Osteoblast (primary cell): ENCODE measurements at regions not wholly inside any gene's neighbourhood (a gene's known extent, or its start where the extent isn't known, plus 50 kb on each side); places are given as distances from the start of the nearest gene placed in this dataset.

Experiments used
- DNase-seq: peaks from one replicate; pipeline ENCODE4 v3.0.0; 2011; ENCODE audit warnings: low spot score, mixed read lengths; ENCODE audit not compliant: insufficient read length; ENCODE audit errors: missing footprints
- H2AFZ ChIP-seq: 2 replicates; pipeline ENCODE4 v1.6.0; 2011; ENCODE audit warnings: mild to moderate bottlenecking, low read length
- H3K27ac ChIP-seq: 2 replicates; pipeline ENCODE4 v1.5.1; 2011; ENCODE audit warnings: mild to moderate bottlenecking, low read depth, low read length, moderate library complexity
- H3K27me3 ChIP-seq: 2 replicates; pipeline ENCODE4 v1.6.0; 2012; ENCODE audit warnings: mild to moderate bottlenecking, control low read depth, inconsistent platforms, low read length, moderate library complexity; ENCODE audit not compliant: insufficient read depth
- H3K36me3 ChIP-seq: 2 replicates; pipeline ENCODE4 v1.5.1; 2011; ENCODE audit warnings: mild to moderate bottlenecking, low read length, control low read depth, moderate library complexity; ENCODE audit not compliant: insufficient read depth
- H3K4me1 ChIP-seq: 2 replicates; pipeline ENCODE4 v1.5.1; 2011; ENCODE audit warnings: mild to moderate bottlenecking, low read length, control low read depth, moderate library complexity; ENCODE audit not compliant: insufficient read depth
- H3K4me2 ChIP-seq: 2 replicates; pipeline ENCODE4 v1.6.0; 2011; ENCODE audit warnings: mild to moderate bottlenecking, low read length; ENCODE audit not compliant: insufficient read depth
- H3K4me3 ChIP-seq: fragments of 200-600 bp; sonication (generic); 3 replicates; pipeline ENCODE4 v1.5.1; 2012; ENCODE audit warnings: mild to moderate bottlenecking, low read length, inconsistent platforms; ENCODE audit not compliant: insufficient read depth
- H3K79me2 ChIP-seq: 2 replicates; pipeline ENCODE4 v1.6.0; 2012; ENCODE audit warnings: mild to moderate bottlenecking, low read length, control low read depth, inconsistent platforms; ENCODE audit not compliant: insufficient read depth
- H3K9me3 ChIP-seq: 2 replicates; pipeline ENCODE4 v1.5.1; 2011; ENCODE audit warnings: low read depth, low read length, control low read depth
- H4K20me1 ChIP-seq: 2 replicates; pipeline ENCODE4 v1.6.0; 2012; ENCODE audit warnings: mild to moderate bottlenecking, low read length, control low read depth; ENCODE audit not compliant: insufficient read depth
- CTCF ChIP-seq: IDR thresholded peaks from 2 replicates; pipeline ENCODE4 v1.5.1; 2011; ENCODE audit warnings: mild to moderate bottlenecking, low read depth, low read length, moderate library complexity; ENCODE audit errors: extremely low read depth

- Histone ChIP-seq H3K79me2 (no peaks in the 10 kb centered on the region), H3K27me3 (no peaks in the 10 kb centered on the region), H4K20me1 (no peaks in the 10 kb centered on the region), H2AFZ (no peak overlapping the region), H3K36me3 (no peaks in the 10 kb centered on the region), H3K4me1 (no peaks in the 10 kb centered on the region), H3K4me3 (no peak overlapping the region), H3K27ac (no peak overlapping the region), H3K4me2 (no peak overlapping the region), H3K9me3 (no peaks in the 10 kb centered on the region)
- TF ChIP-seq CTCF, result no peak
- no peak for DNase-seq
These were observed 72.1 kb upstream of the OR5AK2 start for GRCh38 chr11:56916587-56916986.

- Histone ChIP-seq H3K79me2 (no peaks in the 10 kb centered on the region), H3K27ac (no peak overlapping the region), H3K4me2 (no peak overlapping the region), H3K36me3 (no peaks in the 10 kb centered on the region), H3K9me3 (no peaks in the 10 kb centered on the region), H3K4me3 (no peak overlapping the region), H3K4me1 (no peaks in the 10 kb centered on the region), H2AFZ (no peak overlapping the region), H3K27me3 (no peaks in the 10 kb centered on the region), H4K20me1 (no peaks in the 10 kb centered on the region)
- DNase-seq, result no peak
- TF ChIP-seq CTCF, result no peak
These were observed 72.6 kb upstream of the OR5AK2 start for GRCh38 chr11:56916162-56916561.

GRCh38 chr11:56911312-56911711 is 77.4 kb upstream of the OR5AK2 start:
- no peak overlapping the region for H2AFZ ChIP-seq
- H3K9me3 ChIP-seq, result no peaks in the 10 kb centered on the region
- no peaks in the 10 kb centered on the region for H3K36me3 ChIP-seq
- H3K4me1 ChIP-seq, result no peaks in the 10 kb centered on the region
- no peak overlapping the region for H3K4me3 ChIP-seq
- no peak for DNase-seq
- no peaks in the 10 kb centered on the region for H3K27me3 ChIP-seq
- no peak overlapping the region for H3K27ac ChIP-seq
- no peaks in the 10 kb centered on the region for H4K20me1 ChIP-seq
- H3K4me2 ChIP-seq, result no peak overlapping the region
- no peak for TF ChIP-seq CTCF
- H3K79me2 ChIP-seq, result no peaks in the 10 kb centered on the region

- H4K20me1 ChIP-seq, result no peaks in the 10 kb centered on the region
- H2AFZ ChIP-seq, result no peak overlapping the region
- no peaks in the 10 kb centered on the region for H3K27me3 ChIP-seq
- H3K4me3 ChIP-seq, result no peak overlapping the region
- H3K27ac ChIP-seq, result no peak overlapping the region
- no peak overlapping the region for H3K4me2 ChIP-seq
- DNase-seq, result no peak
- no peak for TF ChIP-seq CTCF
- no peaks in the 10 kb centered on the region for H3K36me3 ChIP-seq
- H3K79me2 ChIP-seq, result no peaks in the 10 kb centered on the region
- H3K9me3 ChIP-seq, result no peaks in the 10 kb centered on the region
- H3K4me1 ChIP-seq, result no peaks in the 10 kb centered on the region
These were observed 77.9 kb upstream of the OR5AK2 start for GRCh38 chr11:56910785-56911184.
